T-cell (primary cell): ENCODE measurements at regions not wholly inside any gene's neighbourhood (a gene's known extent, or its start where the extent isn't known, plus 50 kb on each side); places are given as distances from the start of the nearest gene placed in this dataset.

ENCODE experiments used
- ATAC-seq, 4 experiments: fragments of 200-7000 bp in 3 of 4; fragments of 150-1000 bp in 1 of 4; cut with Tn5 transposase; replicated peaks in 1 of 4; 1 replicate in 3 of 4; 2 replicates in 1 of 4; pipeline ENCODE4 v1.10.0; 2021; ENCODE audit warnings: moderate library complexity in 3 of 4, mild to moderate bottlenecking in 2 of 4, moderate number of reproducible peaks in 1 of 4
- CTCF ChIA-PET, 2 donors: fragments of 300-600 bp; sonication (Branson Sonifier 250); formaldehyde crosslinking; loops; one replicate each; lab custom pipeline; 2022; ENCODE audit warnings: antibody characterized with exemption in 2 of 2; lab: Charles Lee
- POLR2A ChIA-PET, 2 donors: fragments of 300-600 bp; sonication (Branson Sonifier 250); formaldehyde crosslinking; loops; one replicate each; lab custom pipeline; 2022; ENCODE audit warnings: antibody characterized with exemption in 2 of 2; lab: Charles Lee
- DNase-seq, 35 experiments: peaks; one replicate each; pipeline versions ENCODE4 v3.0.0 to v3.0.0-alpha.2; 2013 to 2023
- H3K27ac ChIP-seq: one replicate; pipeline ENCODE4 v1.5.1; 2013; ENCODE audit warnings: low read length
- H3K27me3 ChIP-seq, 2 experiments: replicated peaks in 1 of 2; 1 replicate in 1 of 2; 2 replicates in 1 of 2; pipeline versions ENCODE4 v1.6.1 to v1.7.0; 2013; ENCODE audit warnings: low read length in 1 of 2, mixed read lengths in 1 of 2; ENCODE audit not compliant: control insufficient read depth in 2 of 2, insufficient read depth in 2 of 2; ENCODE audit errors: extremely low read depth in 1 of 2
- H3K36me3 ChIP-seq, 2 donors: 1 replicate in 1 of 2; 2 replicates in 1 of 2; pipeline versions ENCODE4 v1.6.1 to v1.7.0; 2013; ENCODE audit warnings: low read length in 1 of 2; ENCODE audit not compliant: control insufficient read depth in 2 of 2, insufficient read depth in 1 of 2; ENCODE audit errors: extremely low read depth in 1 of 2
- H3K4me1 ChIP-seq, 2 experiments: 1 replicate in 1 of 2; 2 replicates in 1 of 2; pipeline versions ENCODE4 v1.6.1 to v1.7.0; 2013; ENCODE audit warnings: low read length in 2 of 2, mixed read lengths in 1 of 2; ENCODE audit not compliant: insufficient read depth in 2 of 2, control insufficient read depth in 1 of 2; ENCODE audit errors: extremely low read depth in 1 of 2
- H3K4me3 ChIP-seq, 2 donors: 1 replicate in 1 of 2; 2 replicates in 1 of 2; pipeline versions ENCODE4 v1.5.1 to v1.7.0; 2013; ENCODE audit warnings: mild to moderate bottlenecking in 2 of 2, low read length in 1 of 2, moderate library complexity in 1 of 2; ENCODE audit not compliant: control insufficient read depth in 1 of 2; ENCODE audit errors: extremely low read depth in 1 of 2
- H3K9me3 ChIP-seq: 2 replicates; pipeline ENCODE4 v1.7.0; 2013
- H3K27ac Mint-ChIP-seq, 2 donors: one replicate each; pipeline ENCODE4 v1.8.0; 2020 to 2021; ENCODE audit warnings: mild to moderate bottlenecking in 2 of 2, mixed read lengths in 2 of 2
- H3K27me3 Mint-ChIP-seq, 2 donors: one replicate each; pipeline ENCODE4 v1.8.0; 2021 to 2022; ENCODE audit warnings: mixed read lengths in 2 of 2
- H3K36me3 Mint-ChIP-seq: one replicate; pipeline ENCODE4 v1.8.0; 2021; ENCODE audit warnings: mixed read lengths
- H3K4me1 Mint-ChIP-seq, 3 donors: one replicate each; pipeline ENCODE4 v1.8.0; 2020 to 2022; ENCODE audit warnings: mixed read lengths in 3 of 3, mild to moderate bottlenecking in 1 of 3
- H3K4me3 Mint-ChIP-seq, 3 donors: one replicate each; pipeline ENCODE4 v1.8.0; 2020 to 2022; ENCODE audit warnings: mild to moderate bottlenecking in 3 of 3, mixed read lengths in 3 of 3, moderate library complexity in 3 of 3
- H3K9me3 Mint-ChIP-seq, 3 donors: one replicate each; pipeline ENCODE4 v1.8.0; 2020 to 2022; ENCODE audit warnings: mixed read lengths in 3 of 3
- WGBS: methylation state at CpG from one replicate; pipeline ENCODE4 v1.1.5; 2013; ENCODE audit warnings: missing lambda C conversion rate; ENCODE audit not compliant: insufficient coverage; 5-methylcytosine and 5-hydroxymethylcytosine counted together

DNA sequence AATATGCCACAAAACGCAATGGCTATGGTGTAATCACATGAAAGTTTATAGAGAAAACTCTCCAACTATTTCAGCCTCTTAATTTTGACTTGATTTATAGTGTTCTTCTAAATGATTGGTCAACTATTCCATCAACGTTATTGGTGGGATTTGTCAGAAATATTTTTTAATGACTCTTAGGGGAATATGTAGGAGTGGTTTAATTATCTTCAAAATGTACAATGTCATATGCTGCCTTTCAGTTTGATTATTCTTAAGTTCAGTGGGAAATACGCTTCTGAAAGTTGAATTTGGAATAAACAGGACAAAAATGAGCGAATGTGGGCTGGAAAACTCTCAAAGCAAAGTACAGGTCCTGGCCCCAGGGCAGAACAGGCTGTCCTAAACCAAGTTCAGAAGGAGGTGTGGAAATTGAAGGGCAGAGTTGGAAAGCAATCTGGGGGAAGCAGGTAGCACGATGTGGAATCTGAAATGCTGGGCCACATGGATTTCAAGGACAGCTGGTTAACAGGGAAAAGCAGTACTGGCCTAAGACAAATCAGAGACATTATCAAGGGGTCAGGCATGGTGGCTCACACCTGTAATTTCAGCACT is 60.8 kb upstream of the MYCBP2 start:
- Histone ChIP-seq H3K27ac (no peak overlapping the region), H3K27me3 (no peaks in the 10 kb centered on the region), H3K4me1 (peaks cover 0 to 2% of the 10 kb centered on the region in 2 experiments), H3K9me3 (no peaks in the 10 kb centered on the region), H3K36me3 (no peaks in the 10 kb centered on the region), H3K4me3 (no peak overlapping the region)
- Mint-ChIP-seq H3K4me1 (peaks cover 4 to 11% (median 10%) of the 10 kb centered on the region in 3 donors), H3K27me3 (no peaks in the 10 kb centered on the region), H3K36me3 (no peaks in the 10 kb centered on the region), H3K9me3 (no peaks in the 10 kb centered on the region), H3K4me3 (no peak overlapping the region), H3K27ac (no peak overlapping the region)
- ChIA-PET POLR2A (no interaction called here), CTCF (no interaction called here)
- no peak for ATAC-seq
- no peak for DNase-seq
- WGBS = 91% methylated on average over 3 of the region's 5 CpGs

DNA sequence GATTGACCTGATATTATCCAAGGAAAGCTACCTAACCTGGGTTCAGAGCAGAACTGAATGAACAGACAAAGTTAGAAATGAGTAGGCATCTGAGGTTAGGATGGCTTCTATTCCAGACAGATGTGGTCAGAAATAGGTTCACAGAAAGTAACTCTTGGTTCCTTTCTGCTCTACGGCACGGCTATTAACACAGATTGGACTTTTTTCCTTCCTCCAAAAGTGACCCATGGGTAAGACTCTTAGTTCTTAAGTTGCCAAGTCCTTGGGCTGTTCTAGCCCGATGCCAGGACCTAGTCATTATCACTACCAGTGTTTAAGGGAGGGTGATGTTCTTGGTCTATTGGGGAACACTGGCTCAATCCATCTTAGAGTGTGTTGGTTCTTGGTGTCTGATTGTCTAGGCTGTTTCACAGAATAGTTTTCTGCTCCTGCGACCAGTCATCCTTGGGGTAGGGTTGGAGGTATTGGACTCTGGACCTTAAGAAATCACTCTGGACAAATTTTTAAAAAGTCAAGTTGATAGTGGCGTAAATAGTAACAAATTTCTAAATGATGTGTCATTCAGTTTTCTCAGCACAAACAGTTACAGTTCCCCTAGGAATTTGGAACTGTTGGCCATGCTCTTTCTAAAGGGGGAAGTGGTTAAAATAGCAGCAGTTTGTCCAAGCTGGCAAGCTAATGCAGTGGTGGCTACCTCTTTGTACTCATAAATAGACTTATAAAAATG is 60.1 kb upstream of the MYCBP2 start:
- ChIA-PET CTCF (interaction anchor here (0.6 to 0.7 kb wide), 2 partner anchors 9 to 85 kb away, joined by 3 to 4 read pairs; no protein-coding TSS in a partner anchor), POLR2A (interaction anchor here in 1 of 2 donors (1.0 kb wide), 1 partner anchor 19 kb away, joined by 3 read pairs; no protein-coding TSS in a partner anchor)
- Histone ChIP-seq H3K27ac (no peak overlapping the region), H3K4me1 (no peaks in the 10 kb centered on the region), H3K36me3 (no peaks in the 10 kb centered on the region), H3K9me3 (no peaks in the 10 kb centered on the region), H3K4me3 (no peak overlapping the region), H3K27me3 (no peaks in the 10 kb centered on the region)
- DNase-seq (no peak), ATAC-seq (no peak)
- 80% methylated on average over 1 of the region's 5 CpGs for WGBS
- Mint-ChIP-seq H3K27ac (no peak overlapping the region), H3K4me1 (peaks cover 4 to 8% (median 8%) of the 10 kb centered on the region in 3 donors), H3K9me3 (no peaks in the 10 kb centered on the region), H3K27me3 (no peaks in the 10 kb centered on the region), H3K4me3 (no peak overlapping the region), H3K36me3 (no peaks in the 10 kb centered on the region)

DNA sequence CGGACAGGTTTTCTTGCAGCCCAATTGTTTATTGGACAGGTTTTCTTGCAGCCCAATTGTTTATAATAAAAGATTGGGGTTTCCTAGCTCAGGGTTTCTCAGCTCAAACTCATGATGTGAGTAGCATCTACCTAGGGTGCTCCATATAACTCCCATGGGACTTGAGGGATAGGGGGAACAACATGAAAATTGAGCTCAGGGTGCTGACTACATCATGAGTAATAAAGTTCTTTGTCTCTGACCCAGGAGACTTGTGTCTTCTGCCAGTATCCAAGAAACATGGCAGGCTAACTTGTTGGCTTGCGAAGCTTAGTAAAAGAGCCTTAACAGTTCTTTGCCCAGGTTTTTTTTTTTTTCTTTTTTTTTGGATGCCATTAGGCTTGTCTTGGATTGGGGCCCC is 59.2 kb upstream of the MYCBP2 start:
- H3K36me3 Mint-ChIP-seq = no peaks in the 10 kb centered on the region

DNA sequence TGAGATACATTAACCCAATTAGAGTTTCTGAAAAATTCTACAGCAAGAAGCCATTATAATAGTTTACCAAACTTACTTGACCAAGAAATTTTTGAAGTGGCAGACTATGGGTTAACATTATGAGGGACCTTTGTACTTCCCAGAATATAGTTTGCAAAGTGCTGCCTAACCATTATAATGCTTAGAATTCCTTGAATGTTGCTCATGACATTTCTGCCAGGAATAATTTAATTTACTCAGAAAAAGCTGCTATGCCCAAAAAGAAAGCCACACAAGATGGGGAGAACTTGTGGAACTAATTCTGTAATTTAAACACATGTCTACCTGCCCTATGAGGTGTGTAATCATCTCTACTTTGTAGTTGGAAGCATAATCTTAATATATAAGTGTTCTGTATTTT is 58.1 kb upstream of the MYCBP2 start:
- CTCF ChIA-PET = no interaction called here
- Mint-ChIP-seq H3K27ac (no peak overlapping the region), H3K9me3 (no peaks in the 10 kb centered on the region), H3K36me3 (no peaks in the 10 kb centered on the region), H3K4me3 (no peak overlapping the region), H3K27me3 (no peaks in the 10 kb centered on the region), H3K4me1 (peaks cover 4 to 6% (median 5%) of the 10 kb centered on the region in 3 donors)
- POLR2A ChIA-PET = no interaction called here
- H3K36me3 ChIP-seq = no peaks in the 10 kb centered on the region
- no peak for DNase-seq
- no peak for ATAC-seq
- no peak overlapping the region for H3K27ac ChIP-seq
- no peaks in the 10 kb centered on the region for H3K27me3 ChIP-seq
- no peaks in the 10 kb centered on the region for H3K4me1 ChIP-seq
- no peaks in the 10 kb centered on the region for H3K9me3 ChIP-seq
- no peak overlapping the region for H3K4me3 ChIP-seq

More for the DNA sequence above, 59.2 kb upstream of the MYCBP2 start:
- ChIA-PET POLR2A (interaction anchor here (0.6 to 1.0 kb wide), 2 partner anchors 8 to 20 kb away, joined by 3 to 10 read pairs; no protein-coding TSS in a partner anchor), CTCF (interaction anchor here in 1 of 2 donors (0.7 kb wide), 2 partner anchors 25 to 32 kb away, joined by 3 read pairs; no protein-coding TSS in a partner anchor)
- H3K36me3 ChIP-seq = no peaks in the 10 kb centered on the region
- WGBS = 100% methylated on average over 1 of the region's 2 CpGs
- no peak overlapping the region for H3K4me3 Mint-ChIP-seq
- H3K4me3 ChIP-seq = no peak overlapping the region
- no peak for ATAC-seq
- H3K27ac Mint-ChIP-seq = no peak overlapping the region
- H3K27me3 ChIP-seq = no peaks in the 10 kb centered on the region
- H3K4me1 Mint-ChIP-seq = peaks cover 4 to 8% (median 6%) of the 10 kb centered on the region in 3 donors
- DNase-seq = no peak
- no peaks in the 10 kb centered on the region for H3K27me3 Mint-ChIP-seq
- H3K27ac ChIP-seq = no peak overlapping the region
- no peaks in the 10 kb centered on the region for H3K9me3 ChIP-seq
- H3K4me1 ChIP-seq = no peaks in the 10 kb centered on the region
- no peaks in the 10 kb centered on the region for H3K9me3 Mint-ChIP-seq

DNA sequence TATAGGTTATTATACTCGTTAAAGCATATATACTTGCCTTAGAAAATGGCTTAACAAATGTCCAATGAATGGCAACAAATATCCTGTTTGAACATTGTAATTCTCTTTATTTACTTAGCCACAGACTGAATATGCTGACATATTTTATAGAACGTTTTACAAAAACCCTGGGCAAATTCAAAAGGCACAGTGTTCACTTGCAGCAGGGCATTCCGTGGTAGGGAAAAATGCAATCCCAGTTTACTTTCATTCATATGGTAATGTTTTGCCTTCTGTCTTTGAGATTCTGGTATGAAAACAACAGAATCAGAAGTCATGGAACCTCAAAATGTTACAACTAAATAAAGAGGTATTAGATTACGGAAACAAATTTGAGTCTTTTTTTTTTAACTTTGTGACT is 56.2 kb upstream of the MYCBP2 start:
- Histone ChIP-seq H3K4me1 (no peaks in the 10 kb centered on the region), H3K9me3 (no peaks in the 10 kb centered on the region), H3K27ac (no peak overlapping the region), H3K36me3 (no peaks in the 10 kb centered on the region), H3K27me3 (no peaks in the 10 kb centered on the region), H3K4me3 (no peak overlapping the region)
- Mint-ChIP-seq H3K36me3 (no peaks in the 10 kb centered on the region), H3K4me3 (no peak overlapping the region), H3K9me3 (no peaks in the 10 kb centered on the region), H3K4me1 (no peaks in the 10 kb centered on the region), H3K27ac (no peak overlapping the region), H3K27me3 (no peaks in the 10 kb centered on the region)
- POLR2A ChIA-PET = no interaction called here
- CTCF ChIA-PET = no interaction called here
- no CpG with 5 or more reads among the region's 4 CpGs for WGBS
- ATAC-seq (no peak), DNase-seq (no peak)

DNA sequence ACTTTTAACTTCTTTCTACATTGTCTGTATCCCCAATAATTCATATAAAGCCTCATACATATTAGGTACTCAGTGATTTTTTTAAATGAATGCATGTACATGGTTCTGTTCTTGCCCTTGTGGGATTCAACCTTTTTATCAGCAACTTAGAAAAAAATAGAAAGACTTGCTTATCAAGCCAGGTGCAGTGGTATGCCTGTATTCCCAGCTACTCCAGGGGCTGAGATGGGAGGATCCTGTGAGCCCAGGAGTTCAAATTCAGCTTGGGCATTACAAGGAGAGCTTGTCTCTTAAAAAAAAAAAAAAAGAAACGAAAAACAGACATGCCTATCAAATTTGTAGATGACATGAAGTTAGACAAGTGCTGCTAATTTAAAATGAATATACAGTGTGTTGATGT is 54.2 kb upstream of the MYCBP2 start:
- H3K4me1 ChIP-seq = no peaks in the 10 kb centered on the region
- H3K27ac Mint-ChIP-seq = no peak overlapping the region
- no peak overlapping the region for H3K4me3 ChIP-seq
- DNase-seq = no peak
- no peaks in the 10 kb centered on the region for H3K27me3 Mint-ChIP-seq
- ATAC-seq = no peak
- H3K9me3 Mint-ChIP-seq = no peaks in the 10 kb centered on the region
- CTCF ChIA-PET = interaction anchor here in 1 of 2 donors (0.9 to 1.1 kb wide), 2 partner anchors 10 to 12 kb away, joined by 3 read pairs; no protein-coding TSS in a partner anchor
- H3K4me3 Mint-ChIP-seq = no peak overlapping the region
- no peaks in the 10 kb centered on the region for H3K4me1 Mint-ChIP-seq
- H3K27me3 ChIP-seq = no peaks in the 10 kb centered on the region
- no peaks in the 10 kb centered on the region for H3K36me3 ChIP-seq
- H3K9me3 ChIP-seq = no peaks in the 10 kb centered on the region
- POLR2A ChIA-PET = interaction anchor here in 1 of 2 donors (0.7 kb wide), 1 partner anchor 654 kb away, joined by 4 read pairs; no protein-coding TSS in a partner anchor
- WGBS = no CpG with 5 or more reads among the region's 1 CpG
- H3K36me3 Mint-ChIP-seq = no peaks in the 10 kb centered on the region
- H3K27ac ChIP-seq = no peak overlapping the region
